GM20431 (cell line): ENCODE measurements at regions not wholly inside any gene's neighbourhood (a gene's known extent, or its start where the extent isn't known, plus 50 kb on each side); places are given as distances from the start of the nearest gene placed in this dataset.

Source experiments
- in situ Hi-C: fragments of 300-500 bp; cut with MseI, MboI; formaldehyde crosslinking; loops from one replicate; pipeline ENCODE4 v1.15.0; 2020; ENCODE audit warnings: low sequenced_read_pairs; ENCODE audit not compliant: unreplicated experiment

DNA sequence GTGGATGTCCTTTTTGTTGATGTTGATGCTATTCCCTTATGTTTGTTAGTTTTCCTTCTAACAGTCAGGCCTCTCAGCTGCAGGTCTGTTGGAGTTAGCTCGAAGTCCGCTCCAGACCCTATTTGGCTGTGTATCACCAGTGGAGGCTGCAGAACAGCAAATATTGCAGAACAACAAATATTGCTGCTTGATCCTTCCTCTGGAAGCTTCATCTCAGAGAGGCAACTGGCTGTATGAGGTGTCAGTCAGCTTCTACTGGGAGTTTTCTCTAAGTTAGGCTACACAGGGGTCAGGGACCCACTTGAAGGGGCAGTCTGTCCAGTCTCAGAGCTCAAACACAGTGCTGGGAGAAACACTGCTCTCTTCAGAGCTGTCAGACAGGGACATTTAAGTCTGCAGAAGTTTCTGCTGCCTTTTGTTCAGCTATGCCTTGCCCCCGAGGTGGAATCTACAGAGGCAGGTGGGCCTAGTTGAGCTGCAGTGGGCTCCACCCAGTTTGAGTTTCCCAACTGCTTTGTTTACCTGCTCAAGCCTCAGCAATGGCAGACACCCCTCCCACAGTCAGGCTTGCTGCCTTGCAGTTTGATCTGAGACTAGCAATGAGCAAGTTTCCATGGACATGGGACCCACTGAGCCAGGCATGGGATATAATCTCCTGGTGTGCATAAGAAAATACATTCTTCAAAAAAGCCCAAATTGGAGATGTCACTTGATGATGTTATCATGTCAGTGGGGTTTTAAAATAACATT lies 99.5 kb downstream of the KDM5D start:
- in situ Hi-C loops, result no loop called here

DNA sequence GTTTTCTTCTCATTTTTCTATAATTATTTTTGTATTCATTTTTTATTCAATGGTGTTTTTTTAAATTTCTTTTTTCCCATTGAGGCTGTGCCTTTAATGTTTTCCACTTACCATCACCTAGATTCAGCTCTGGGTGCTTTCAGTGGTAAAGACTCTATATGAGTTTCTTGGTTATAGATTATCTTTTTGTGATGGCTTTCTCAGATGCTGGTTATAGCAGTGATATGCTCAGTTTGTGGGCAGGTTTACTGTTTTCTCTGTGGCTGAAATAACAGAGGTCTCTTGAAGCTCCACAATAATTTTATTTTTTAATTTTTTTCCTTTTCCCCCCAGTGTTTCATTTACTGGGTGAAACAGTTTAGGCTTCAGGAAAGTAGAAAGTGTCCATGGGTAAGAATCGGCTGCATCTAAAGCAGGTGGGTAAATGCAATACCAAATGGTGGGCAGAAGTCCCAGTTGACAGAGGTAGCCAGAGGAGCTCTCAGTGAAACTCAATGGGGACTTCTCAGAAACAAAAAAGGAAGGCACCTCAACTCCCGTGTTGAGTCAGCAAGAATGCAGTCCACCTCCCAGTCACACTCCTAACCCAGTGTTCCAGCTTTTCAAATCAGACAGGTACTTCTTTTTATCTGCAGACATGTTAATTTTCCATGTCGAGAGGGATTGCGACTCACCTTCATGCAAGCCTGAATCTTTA lies 106.7 kb downstream of the KDM5D start:
- in situ Hi-C loops, result no loop called here

DNA sequence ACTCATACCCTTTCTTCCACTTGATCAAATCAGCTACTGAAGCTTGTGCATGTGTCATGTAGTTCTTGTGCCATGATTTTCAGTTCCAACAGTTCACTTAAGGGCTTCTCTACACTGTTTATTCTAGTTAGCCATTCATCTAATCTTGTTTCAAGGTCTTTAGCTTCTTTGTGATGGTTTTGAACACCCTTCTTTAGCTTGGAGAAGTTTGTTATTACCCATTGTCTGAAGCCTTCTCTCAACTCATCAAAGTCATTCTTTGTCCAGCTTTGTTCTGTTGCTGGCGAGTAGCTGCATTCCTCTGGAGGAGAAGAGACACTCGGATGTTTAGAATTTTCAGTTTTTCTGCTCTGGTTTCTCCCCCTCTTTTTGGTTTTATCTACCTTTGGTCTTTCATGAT lies 115.6 kb downstream of the KDM5D start:
- in situ Hi-C loops, result no loop called here

DNA sequence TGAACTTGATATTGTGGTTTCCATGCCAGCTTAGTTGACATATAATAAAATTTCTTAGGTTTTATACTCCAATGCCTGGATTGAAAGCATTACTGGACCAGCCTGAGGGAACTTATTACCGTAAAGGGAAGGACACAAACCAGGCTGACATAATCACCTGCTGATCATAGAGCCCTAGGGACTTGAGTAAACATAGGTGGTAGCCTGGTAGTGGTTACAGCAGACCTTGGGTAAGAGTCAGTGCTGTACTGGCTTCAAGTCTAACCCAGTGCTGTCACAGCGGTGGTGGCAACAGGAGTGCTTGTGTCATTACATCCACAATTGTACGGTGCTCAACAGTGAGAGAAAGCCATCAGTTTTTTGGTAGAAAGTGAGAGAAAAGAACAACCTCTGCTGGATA lies 122.1 kb downstream of the KDM5D start:
- in situ Hi-C loops, result loop anchor here (25.0 kb wide), 1 partner anchor 110 kb away; no protein-coding TSS in a partner anchor

DNA sequence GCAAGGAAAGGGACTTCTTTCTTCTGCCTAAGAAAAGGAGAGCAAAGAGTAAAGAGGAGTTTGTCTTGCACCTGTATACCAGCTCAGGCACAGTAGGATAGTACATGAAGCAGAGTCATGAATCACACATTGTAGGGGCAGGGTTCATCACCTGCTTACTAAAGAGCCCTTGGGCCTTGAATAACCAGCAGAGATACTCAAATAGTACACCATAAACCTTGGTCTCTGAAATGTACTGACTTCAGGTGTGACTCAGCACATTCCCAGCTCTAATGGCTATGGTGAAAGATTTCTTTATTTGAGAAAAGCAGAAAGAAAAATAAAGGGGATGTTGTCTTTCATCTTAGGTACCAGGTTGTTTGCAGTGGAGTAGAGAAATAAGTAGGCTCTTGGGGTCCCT lies 122.8 kb downstream of the KDM5D start:
- in situ Hi-C loops, result loop anchor here (25.0 kb wide), 1 partner anchor 109 kb away; no protein-coding TSS in a partner anchor

DNA sequence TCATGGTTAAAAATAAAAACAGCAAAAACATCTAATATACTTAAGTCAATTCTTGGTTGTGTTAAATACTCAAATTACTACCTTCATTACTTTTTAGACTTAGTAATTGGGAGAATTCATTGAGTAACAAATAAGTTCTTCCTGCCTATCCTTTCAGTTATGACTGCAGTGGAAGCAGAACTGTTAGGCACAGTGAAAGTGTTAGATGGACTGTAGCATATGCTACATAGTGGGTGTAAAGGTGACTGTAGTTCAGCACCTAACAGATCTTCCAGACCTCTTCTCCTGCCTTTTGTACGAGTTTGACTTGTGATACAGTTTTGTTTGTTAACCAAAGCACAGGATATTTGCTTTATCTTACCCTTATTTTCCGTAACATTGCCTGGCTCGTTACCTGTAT lies 143.4 kb downstream of the KDM5D start:
- in situ Hi-C loops, result loop anchor here (25.0 kb wide), 1 partner anchor 89 kb away; no protein-coding TSS in a partner anchor

DNA sequence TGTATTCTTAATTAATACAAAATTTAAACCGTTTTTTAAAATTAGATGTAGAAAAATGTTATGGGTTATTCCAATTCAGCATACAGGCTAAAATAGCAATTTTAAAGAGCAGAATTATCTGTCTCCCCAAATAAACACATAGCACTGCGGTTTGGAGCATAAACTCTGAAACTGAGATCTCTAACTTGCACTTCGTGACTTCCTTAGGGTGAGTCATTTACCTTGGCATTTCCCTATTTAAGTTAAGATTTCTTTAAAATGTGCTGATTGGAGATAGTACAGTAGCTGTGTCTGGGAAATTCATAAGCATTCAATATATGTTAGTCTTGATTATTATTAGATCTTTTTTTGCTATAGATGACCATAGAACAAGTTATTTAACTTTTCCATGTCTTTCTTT lies 143.8 kb downstream of the KDM5D start:
- in situ Hi-C loops, result loop anchor here (25.0 kb wide), 1 partner anchor 88 kb away; no protein-coding TSS in a partner anchor

DNA sequence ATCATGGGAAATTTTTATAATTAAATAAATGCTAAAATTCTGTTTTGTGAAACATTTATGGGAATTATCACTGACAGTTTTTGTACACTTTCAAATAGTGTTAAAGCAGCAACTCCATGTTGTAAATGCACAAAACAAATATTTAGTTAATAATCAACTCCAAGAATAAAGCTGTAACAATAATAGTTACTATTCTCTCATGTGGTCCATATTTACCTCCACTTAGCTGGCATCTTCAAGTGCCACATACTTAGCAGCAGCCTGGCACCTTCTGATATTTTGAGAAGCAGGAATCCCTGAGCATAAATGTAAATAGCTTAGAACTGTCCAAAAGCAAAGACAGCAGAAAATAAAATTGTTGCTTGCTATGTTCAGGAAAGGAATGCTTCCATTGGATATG lies 154.3 kb downstream of the KDM5D start:
- in situ Hi-C loops, result loop anchor here (25.0 kb wide), 1 partner anchor 97 kb away; no protein-coding TSS in a partner anchor

DNA sequence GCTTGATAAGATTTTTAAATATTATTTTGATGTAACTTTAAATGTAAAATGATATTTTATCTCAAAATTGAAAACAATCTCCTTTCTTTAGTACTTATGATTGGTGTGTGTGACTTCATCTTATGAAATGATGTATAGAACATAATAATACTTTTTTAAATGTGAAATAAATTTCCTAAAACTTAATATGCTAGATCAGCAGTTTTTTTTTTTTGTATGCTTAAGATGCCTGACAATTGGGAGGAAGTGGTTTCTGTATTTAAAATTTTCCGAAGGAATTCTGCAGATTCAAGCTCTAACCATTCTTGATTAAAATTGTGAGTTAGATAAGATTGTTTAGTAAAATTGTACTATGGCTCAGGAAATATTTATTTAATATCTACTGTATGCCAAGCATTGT lies 154.9 kb downstream of the KDM5D start:
- in situ Hi-C loops, result loop anchor here (25.0 kb wide), 1 partner anchor 98 kb away; no protein-coding TSS in a partner anchor

DNA sequence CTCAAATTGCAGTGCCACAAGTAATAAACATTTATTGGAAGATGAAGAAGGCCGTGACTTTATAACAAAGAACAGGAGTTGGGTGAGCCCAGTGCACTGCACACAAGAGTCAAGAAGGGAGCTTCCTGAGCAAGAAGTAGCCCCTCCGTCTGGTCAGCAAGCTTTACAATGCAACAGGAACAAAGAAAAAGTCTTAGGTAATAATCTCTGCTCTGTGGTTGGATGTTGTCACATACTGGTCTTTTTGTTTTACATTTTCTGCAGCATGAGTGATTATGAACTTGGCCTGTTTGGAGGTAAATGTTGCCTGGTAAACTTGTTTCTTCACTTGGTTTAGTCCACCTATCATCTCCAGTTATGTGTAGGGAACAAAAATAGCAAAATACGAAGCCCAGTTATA lies 157.2 kb downstream of the KDM5D start:
- in situ Hi-C loops, result loop anchor here (25.0 kb wide), 1 partner anchor 100 kb away; no protein-coding TSS in a partner anchor

DNA sequence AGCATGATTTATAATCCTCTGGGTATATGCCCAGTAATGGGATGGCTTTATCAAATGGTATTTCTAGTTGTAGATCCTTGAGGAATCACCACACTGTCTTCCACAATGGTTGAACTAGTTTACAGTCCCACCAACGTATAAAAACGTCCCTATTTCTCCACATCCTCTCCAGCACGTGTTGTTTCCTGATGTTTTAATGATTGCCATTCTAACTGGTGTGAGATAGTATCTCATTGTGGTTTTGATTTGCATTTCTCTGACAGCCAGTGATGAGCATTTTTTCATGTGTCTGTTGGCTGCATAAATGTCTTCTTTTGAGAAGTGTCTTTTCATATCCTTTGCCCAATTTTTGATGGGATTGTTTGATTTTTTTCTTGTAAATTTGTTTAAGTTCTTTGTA lies 163.5 kb downstream of the KDM5D start:
- in situ Hi-C loops, result loop anchor here (25.0 kb wide), 1 partner anchor 106 kb away; no protein-coding TSS in a partner anchor

DNA sequence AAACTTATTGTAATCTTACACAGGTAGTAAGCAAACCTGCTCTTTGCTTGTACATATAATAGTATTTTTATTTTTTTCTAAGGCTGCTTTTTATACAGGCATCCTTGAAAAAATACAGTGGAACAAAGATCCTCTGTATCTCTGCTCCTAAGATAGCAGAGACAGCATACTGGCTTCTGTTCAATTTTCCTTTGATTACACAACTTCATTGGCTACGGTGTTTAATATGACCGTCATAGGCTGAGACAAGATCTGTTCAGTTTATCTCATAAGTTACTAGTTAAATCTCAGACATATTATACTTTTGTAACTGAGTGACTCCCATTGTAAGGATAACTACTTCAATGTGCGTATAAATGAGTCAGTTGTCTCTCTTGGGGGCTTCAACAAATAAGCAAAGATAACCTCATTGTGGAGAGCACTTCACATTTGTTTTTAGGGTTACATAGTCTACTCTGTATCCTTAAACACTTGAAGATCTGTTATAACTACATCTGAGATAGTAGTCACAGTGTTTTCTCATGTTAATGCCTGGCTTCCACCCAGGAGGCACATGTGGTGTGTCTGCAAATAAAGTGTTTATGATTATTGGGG lies 166.1 kb downstream of the KDM5D start:
- in situ Hi-C loops, result loop anchor here (25.0 kb wide), 1 partner anchor 109 kb away; no protein-coding TSS in a partner anchor

DNA sequence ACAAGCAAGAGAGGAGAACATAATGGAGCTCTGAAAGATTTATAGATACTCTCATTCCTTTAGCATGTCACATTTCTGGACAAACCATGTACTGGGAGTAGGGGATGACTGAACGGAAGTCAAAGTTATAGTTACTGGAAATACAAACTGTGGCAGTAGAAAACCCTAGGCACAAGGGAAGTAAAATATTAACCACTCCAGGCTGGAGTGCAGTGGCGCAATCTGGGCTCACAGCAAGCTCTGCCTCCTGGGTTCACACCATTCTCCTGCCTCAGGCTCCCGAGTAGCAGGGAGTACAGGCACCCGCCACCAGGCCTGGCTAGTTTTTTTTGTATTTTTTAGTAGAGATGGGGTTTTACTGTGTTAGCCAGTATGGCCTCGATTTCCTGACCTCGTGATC lies 167.3 kb downstream of the KDM5D start:
- in situ Hi-C loops, result loop anchor here (25.0 kb wide), 1 partner anchor 110 kb away; no protein-coding TSS in a partner anchor

DNA sequence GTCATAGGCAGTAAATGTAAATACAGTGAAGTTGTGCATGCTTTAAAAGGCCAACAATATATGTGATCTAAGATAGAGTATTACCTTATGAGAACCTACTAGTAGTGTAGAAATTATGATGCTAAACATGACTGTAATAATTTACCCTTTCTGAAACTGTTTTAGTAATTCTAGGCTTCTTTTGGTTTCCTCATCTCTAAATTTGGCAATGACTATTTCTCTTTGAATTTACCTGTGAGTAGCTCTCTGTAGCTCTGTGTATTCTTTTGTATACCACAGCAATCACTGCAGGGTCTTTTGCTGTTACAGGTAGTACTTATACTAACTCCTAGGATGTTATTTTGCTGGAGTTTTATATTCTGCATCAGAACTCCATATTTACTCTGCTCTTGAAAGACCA lies 169.6 kb downstream of the KDM5D start:
- in situ Hi-C loops, result loop anchor here (25.0 kb wide), 1 partner anchor 112 kb away; no protein-coding TSS in a partner anchor

DNA sequence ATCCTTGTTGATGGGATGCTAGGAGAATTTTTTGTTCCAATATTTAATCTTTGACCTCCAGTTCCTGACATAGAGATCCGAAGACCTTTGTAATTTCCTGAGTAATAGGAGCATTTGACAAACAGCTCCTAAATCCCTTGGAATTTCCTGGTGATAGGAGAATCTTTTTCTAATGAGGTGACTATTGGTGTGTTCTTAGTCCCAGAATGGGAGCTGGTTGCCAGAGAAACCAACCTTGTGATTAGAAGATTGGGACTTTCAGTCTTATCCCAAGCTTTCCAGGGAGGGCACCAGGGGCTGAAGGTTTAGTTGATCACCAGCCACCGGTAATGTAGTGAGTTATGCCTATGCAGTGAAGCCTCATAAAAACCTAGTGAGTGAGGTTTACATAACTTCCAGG lies 170.9 kb downstream of the KDM5D start:
- in situ Hi-C loops, result no loop called here

DNA sequence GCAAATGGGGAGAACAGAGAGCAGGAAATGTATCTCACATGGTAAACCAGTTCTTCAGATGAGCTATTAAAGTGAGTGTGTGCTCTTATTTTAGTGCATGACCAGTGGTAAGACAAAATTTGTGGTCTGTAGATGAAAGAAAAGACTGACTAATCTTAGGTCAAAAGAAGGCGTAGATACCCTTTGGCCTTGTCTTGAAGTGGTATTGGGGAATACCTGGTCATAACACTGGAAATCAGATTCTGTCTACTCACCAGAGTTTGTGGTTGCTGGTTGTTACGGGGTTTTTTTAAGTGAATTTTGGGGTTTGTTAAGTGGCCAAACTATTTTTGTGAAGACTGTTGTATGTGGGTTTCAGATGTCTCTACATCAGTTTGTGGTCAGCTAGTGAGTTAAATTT lies 173.5 kb downstream of the KDM5D start:
- in situ Hi-C loops, result no loop called here

DNA sequence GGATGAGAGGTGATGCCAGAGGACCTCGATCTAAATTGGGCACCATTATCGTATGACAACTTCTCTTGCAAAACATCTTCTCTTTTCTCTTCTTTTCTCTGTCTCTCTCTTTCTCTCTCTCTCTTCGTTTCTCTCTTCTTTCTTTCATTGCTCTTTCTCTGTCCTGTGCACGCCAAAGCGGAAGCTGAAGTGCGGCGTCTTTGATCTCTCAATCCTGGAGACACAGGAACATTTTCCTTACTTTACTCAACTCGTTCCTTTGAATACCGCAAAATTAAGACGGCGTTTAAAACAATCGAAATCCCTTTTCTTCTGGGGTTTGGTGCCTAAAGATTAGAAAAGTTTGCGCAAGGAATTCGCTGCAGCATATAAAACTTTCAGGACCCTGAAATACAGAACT lies 176.6 kb downstream of the KDM5D start:
- in situ Hi-C loops, result no loop called here

DNA sequence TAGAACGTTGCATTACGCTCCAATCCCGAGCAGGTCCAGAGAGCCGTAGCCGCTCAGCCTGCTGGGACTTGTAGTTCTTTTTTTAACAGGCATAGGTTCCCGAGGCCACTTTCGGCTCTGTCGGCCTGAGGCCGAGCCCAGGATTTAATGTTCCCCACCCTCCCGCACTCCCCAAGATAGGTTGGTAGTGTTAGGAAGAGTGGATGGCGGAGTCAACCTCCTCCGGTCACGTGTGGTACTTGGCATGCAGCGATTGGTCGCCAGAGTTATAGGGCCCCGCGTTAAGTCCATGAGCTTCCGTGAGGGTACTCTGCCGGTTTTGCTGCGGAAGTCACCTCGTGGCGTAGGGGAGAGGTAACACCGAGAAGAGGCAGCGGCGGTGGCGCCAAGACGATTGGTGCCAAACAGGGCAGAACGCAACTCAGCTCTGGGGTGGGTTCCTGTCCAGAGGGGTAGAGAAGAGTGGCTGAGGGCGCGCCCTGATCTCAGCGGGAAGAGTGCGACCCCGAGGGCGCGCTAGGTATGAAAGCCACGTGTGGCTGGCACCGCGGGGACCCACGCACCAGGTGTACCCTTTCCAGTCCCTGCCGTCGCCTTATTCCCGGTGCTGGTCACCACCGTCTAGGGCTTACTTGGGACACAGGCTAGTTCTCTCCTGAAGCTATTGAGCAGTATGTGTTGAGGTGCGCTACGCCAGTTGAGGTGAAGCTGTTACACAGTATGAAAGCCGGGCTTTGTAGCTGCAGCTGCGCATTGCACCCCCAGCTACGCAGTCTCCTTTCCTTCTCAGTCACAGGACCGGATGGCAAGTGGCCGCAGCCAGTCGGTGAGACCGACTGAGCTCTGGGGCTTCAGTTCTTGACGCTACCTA lies 177.2 kb downstream of the KDM5D start:
- in situ Hi-C loops, result no loop called here

DNA sequence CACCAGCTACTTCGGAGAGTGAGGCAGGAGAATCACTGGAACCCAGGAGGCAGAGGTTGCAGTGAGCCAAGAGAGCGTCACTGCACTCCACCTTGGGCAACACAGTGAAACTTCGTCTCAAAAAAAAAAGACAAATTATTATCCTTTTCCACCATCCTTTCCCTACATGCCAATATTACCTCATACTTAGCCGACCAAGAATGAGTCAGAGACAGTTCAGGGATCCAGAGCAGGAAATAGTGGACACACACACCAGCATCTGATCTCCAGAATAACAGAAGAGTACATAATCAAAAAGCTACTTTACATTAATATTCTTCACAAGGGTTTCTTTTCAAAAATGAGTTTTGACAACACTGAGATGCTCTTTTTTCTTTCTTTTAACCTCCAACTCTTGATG lies 185.4 kb downstream of the KDM5D start:
- in situ Hi-C loops, result no loop called here
